ENCODE measurements at regions not wholly inside any gene's neighbourhood (a gene's known extent, or its start where the extent isn't known, plus 50 kb on each side); places are given as distances from the start of the nearest gene placed in this dataset.
"Not testable (repeated sequence)": the region's sequence is repeated elsewhere in the genome, so short reads cannot be mapped to it uniquely, and the experiment has no call there.

DNA sequence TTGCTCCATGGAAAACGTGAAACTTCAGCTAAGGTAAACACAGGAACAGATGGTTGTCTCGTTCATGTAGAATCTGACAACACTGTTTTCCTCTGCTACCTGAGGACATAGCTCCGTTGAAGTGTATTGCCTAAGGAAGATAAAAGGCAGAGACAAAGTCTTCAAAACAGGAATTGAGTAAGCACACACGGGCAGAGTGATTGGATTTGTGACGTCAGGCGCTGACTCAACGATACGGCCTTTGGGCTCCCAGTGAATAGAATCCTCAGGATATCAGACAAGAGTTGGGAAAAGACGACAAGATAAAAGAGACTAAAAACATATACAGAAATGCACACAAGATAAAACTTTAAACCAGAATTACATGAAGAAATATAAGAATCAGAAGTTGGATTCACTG lies 787.1 kb upstream of the CTNND2 start:
- DNase-seq: no peak

DNA sequence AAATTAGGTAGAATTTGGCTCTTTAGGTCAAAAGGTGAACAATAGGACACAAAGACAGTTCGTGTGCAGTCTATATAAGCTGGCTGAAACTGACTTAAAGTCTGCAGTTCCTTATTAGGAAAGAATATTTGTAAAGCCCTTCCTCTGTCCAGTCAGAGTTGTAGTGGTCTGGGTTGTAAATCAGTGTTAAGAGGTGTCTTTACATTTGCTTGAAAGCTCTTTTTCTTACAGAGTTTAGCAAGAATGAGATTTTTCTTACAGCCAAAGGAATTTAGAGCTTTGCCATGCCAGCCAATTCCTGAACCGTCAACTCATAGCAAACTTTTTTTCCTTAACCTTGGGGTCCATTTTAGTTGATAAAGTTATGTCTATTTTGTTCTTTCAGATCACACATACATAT lies 786.1 kb upstream of the CTNND2 start:
- DNase-seq: no peak

- no peak for DNase-seq
These were observed 779.0 kb upstream of the CTNND2 start for GRCh38 chr5:12683249-12683648.

GRCh38 chr5:12679731-12680130 lies 775.5 kb upstream of the CTNND2 start:
- no peak for DNase-seq

DNA sequence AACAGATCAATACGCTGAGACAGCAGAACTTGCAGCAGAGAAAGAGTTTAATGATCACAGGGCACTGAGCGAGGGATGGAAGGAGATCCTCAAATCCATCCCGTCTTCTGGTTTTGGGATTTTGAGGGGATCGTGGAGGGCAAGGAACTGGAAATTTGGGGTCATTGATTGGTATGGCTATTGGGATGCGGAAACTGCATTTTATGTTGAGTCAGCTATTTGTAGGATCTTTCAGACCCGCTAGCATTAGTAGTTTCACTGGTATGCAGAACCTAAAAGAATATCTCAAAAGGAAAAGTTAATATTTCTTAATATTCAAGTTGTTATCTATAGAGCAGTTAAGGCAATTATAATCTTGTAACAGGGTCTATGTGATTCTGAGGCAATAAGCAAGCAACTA lies 771.7 kb upstream of the CTNND2 start:
- no peak for DNase-seq

DNA sequence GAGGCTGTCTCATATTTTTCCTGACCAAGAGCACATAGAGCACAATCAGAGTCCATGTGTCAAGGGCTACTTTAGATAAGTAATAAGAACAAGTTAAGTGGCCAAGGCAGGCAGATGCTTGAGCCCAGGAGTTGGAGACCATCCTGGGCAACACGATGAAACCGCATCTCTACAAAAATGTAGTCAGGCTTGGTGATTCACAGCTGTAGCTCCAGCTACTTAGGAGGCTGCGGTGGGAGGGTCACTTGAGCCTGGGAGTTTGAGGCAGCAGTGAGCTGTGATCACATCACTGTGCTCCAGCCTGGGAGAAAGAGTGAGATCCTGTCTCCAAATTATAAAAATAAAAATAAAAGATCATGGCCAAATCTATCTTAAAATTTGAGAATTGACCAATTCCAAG lies 767.9 kb upstream of the CTNND2 start:
- no peak for DNase-seq

DNA sequence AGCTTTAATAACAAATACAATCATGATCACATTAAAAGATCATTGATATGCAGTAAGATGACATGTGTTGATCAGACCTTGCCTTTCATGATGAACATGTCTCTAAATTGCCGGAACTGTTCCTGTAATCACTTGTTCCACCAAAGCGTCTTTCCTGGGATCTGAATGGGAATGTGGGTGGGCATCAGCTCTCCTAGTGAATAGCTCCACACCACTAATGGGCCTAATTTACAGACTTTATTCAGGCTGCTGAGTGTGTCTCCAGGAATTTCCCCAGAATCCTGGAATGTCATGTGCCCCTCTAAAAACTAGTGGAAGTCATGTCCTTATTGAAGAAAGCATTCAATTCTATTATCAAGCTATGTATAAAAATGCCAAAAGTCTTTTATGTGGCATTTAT lies 765.1 kb upstream of the CTNND2 start:
- DNase-seq: no peak

- DNase-seq: no peak
These were observed 764.3 kb upstream of the CTNND2 start for GRCh38 chr5:12668564-12668963.

DNA sequence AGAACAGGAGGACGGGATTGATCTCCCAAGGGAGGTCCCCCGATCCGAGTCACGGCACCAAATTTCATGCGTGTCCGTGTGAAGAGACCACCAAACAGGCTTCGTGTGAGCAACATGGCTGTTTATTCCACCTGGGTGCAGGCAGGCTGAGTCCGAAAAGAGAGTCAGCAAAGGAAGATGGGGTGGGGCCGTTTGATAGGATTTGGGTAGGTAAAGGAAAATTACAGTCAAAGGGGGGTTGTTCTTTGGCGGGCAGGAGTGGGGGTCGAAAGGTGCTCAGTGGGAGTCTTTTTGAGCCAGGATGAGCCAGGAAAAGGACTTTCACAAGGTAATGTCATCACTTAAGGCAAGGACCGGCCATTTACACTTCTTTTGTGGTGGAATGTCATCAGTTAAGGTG lies 763.6 kb upstream of the CTNND2 start:
- DNase-seq: not testable (repeated sequence)

DNA sequence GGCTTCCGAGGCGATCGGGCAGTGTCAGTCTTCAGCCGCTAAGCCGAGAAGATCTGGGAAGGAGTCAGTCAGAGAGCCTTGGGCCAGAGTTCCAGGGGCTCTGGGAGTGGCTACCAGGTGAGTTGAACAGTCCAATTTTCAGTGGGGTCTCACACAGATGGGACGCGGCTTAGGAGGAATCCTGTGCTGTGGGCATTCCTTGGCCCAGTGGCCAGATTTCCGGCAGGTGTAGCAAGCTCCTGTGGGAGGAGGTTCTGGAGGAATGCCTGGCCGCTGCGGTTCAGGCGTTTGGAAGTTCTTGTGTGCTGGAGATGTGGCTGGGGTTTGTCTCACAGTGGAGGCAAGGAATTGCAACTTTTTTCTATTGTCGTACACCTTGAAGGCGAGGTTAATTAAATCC lies 761.5 kb upstream of the CTNND2 start:
- not testable (repeated sequence) for DNase-seq

- DNase-seq: no peak
These were observed 758.5 kb upstream of the CTNND2 start for GRCh38 chr5:12662545-12663314.

DNA sequence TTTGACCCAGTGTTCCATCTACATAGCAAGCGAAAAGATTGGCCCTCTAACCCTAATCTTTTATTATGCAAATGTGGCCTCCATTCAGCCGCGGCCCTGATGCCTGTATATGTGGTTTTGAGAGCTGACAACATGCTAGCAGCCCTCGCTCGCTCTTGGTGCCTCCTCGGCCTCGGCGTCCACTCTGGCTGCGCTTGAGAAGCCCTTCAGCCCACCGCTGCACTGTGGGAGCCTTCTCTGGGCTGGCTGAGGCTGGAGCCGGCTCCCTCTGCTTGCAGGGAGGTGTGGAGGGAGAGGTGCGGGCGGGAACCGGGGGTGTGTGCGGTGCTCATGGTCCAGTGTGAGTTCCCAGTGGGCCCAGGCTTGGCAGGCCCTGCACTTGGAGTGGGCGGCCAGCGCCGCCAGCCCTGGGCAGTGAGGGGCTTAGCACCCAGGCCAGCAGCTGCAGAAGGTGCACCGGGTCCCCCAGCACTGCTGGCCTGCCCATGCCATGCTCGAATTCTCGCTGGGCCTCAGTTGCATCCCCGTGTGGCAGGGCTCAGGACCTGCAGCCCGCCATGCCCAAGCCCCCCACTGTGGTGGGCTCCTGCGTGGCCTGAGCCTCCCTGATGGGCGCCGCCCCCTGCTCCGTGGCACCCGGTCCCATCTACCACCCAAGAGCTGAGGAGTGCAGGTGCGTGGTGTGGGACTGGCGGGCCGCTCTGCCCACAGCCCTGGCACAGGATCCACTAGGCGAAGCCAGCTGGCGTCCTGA lies 757.5 kb upstream of the CTNND2 start:
- DNase-seq: no peak

DNA sequence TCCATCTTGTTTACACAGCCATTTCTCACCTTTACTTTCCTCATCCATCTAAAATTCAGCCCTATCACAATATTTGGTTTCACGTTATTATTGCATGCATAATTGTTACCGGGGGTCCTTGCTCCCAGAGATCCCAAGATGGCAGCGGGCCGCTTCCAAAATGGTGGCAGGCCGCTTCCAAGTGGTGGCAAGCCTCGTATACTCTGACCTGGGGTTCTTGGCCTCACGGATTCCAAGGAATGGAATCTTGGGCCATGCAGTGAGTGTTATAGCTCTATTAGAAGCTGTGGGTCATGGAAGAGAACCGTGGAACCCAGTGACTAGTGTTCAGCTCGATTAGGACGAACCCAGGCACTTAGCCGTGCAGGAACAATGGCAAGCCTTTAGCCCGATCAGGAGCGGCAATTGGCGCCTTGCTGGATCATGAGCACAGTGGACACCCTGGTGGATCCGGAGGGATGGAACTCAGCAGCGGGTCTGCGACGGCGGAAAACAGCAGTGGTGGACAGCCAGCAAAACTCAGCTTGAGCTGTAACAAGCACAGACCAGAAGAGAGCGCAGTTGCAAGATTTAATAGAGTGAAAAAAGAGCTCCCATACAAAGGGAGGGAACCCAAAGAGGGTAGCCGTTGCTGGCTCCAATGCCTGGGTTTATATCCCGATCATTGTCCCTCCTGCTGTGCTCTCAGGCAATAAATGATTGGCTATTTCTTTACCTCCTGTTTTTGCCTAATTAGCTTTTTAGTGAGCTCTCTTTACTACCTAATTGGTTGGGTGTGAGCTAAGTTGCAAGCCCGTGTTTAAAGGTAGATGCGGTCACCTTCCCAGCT lies 756.2 kb upstream of the CTNND2 start:
- not testable (repeated sequence) for DNase-seq

- no peak for DNase-seq
These were observed 755.4 kb upstream of the CTNND2 start for GRCh38 chr5:12659686-12660085.

DNA sequence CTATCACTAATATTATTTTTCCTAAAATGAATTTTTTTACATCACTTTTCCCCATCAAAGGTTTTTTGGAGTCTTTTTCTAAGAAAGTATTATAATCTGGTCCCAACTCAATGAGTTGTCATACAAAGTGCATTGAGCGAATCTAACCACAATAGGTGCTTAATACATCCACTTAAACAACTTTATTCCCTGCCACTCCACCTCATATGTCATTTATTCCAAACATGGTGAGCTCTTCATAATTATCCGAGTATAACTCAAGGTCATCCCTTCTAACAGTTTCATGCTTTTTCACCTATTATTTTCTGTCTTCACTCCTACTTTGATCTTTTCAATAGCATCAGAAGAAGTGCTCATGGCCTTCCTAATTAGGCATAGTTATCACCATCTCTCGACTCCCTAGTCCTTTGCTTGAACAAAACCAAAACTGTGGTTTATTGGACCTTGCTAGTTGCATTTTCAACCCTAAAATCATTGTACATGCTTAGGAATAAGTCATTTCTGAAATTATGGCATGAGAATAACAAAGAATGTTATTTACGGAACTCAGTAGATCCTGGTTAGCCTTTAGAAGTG lies 754.7 kb upstream of the CTNND2 start:
- DNase-seq: no peak

- DNase-seq: not testable (repeated sequence)
These were observed 753.7 kb upstream of the CTNND2 start for GRCh38 chr5:12657914-12658474.

- DNase-seq: no peak
These were observed 751.4 kb upstream of the CTNND2 start for GRCh38 chr5:12655675-12656074.

DNA sequence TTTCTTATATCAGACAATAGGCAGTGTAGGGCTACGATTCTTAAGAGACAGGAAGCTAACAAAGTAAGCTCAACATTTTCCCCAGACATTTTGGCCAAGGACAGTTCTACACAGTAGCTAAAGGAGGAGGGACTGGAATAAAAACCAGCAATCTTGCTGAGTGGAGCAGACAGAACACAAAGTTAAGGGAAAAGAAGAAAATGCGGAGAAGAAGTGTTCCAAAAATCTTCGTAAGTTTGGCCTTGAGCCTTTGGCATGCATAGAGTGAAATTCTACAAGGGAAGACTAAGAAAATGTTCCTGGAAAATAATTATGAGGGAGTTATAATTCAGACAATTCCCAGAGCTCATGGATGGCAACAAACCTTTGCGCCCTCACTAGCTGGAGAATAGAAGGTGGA lies 748.0 kb upstream of the CTNND2 start:
- DNase-seq: no peak

DNA sequence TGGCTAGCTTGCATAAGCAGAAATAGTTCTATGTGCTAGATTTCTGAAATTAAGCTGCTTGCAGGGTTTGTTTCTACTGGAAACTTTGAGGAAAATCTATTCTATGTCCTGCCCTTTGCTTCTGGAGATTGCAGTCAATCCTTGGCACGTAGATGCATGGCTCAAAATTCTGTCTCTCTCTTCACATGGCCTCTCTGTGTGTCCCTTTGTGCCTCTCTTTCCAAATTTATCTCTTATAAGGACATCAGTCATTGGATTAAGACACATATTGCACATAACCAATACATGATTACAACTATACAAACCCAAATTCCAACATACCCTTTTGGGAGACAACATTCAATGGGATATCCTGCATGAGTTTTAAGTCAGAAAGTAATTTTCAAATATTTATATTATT lies 744.3 kb upstream of the CTNND2 start:
- no peak for DNase-seq

- DNase-seq: no peak
These were observed 743.4 kb upstream of the CTNND2 start for GRCh38 chr5:12647613-12648012.

DNA sequence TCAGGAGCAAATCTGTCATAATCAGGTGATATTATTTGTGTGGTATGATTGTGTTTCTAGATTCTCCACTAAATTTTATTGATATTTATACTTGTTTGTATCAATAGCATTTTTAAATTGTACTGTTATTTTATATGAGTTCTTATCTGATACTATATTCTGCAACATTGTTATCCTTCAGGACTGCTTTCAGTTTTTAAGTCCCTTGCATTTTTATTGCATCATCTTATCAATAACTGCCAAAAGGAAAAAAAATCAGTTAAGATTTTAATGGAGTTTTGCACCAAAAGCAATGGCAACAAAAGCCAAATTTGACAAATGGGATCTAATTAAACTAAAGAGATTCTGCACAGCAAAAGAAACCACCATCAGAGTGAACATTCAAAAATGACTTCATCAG lies 741.3 kb upstream of the CTNND2 start:
- DNase-seq: no peak

DNA sequence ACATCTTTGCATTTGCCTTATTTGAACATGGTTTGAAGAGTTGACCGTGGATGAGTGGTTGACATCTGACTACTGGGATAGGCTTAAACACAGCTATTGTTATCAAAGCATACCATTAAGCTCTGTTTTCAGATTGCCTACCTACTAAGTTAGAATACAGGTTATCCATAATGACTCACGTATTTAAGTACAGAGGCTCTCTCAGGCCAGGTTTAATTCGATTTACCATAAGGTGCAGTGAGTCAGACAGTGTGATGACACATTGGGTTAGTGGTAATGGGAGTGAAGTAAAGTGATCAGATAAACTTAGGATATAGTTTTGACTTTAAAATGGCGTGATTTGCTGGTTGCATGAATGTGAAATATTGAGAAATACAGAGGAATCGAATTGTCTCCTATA lies 732.0 kb upstream of the CTNND2 start:
- DNase-seq: no peak

GRCh38 chr5:12626556-12626955 lies 722.3 kb upstream of the CTNND2 start:
- no peak for DNase-seq
